ENCODE measurements at regions not wholly inside any gene's neighbourhood (a gene's known extent, or its start where the extent isn't known, plus 50 kb on each side); places are given as distances from the start of the nearest gene placed in this dataset.

GRCh38 chr3:150357923-150358607 is 50.0 kb upstream of the TSC22D2 start:
- no peaks in the 10 kb centered on the region for H3K36me3 Mint-ChIP-seq (ENCODE audit: insufficient read depth)
- no peaks in the 10 kb centered on the region for H3K4me1 Mint-ChIP-seq (ENCODE audit: low read depth)
- no peaks in the 10 kb centered on the region for H3K9me3 Mint-ChIP-seq
- H3K4me3 Mint-ChIP-seq = no peak overlapping the region
- no peak for DNase-seq
- ATAC-seq = no peak
- peaks cover 2% of the 10 kb centered on the region for H3K27me3 Mint-ChIP-seq (ENCODE audit: low read depth)

- Mint-ChIP-seq H3K27me3 (ENCODE audit: low read depth) (peaks cover 2% of the 10 kb centered on the region), H3K36me3 (ENCODE audit: insufficient read depth) (no peaks in the 10 kb centered on the region), H3K4me1 (ENCODE audit: low read depth) (no peaks in the 10 kb centered on the region), H3K4me3 (no peak overlapping the region), H3K9me3 (no peaks in the 10 kb centered on the region)
- no peak for ATAC-seq
- no peak for DNase-seq
Observed at GRCh38 chr3:150357140-150357539, 51.0 kb upstream of the TSC22D2 start.

GRCh38 chr3:150355574-150355973 is 52.5 kb upstream of the TSC22D2 start:
- Mint-ChIP-seq H3K4me3 (no peak overlapping the region), H3K27me3 (ENCODE audit: low read depth) (peaks cover 4% of the 10 kb centered on the region), H3K9me3 (no peaks in the 10 kb centered on the region), H3K36me3 (ENCODE audit: insufficient read depth) (no peaks in the 10 kb centered on the region), H3K4me1 (ENCODE audit: low read depth) (no peaks in the 10 kb centered on the region)
- DNase-seq (no peak), ATAC-seq (no peak)

- DNase-seq = no peak
- Mint-ChIP-seq H3K36me3 (ENCODE audit: insufficient read depth) (no peaks in the 10 kb centered on the region), H3K4me1 (ENCODE audit: low read depth) (no peaks in the 10 kb centered on the region)
Observed at GRCh38 chr3:150352931-150353330, 55.2 kb upstream of the TSC22D2 start.

GRCh38 chr3:150351398-150351797 is 56.7 kb upstream of the TSC22D2 start:
- peaks cover 18% of the 10 kb centered on the region for H3K27me3 Mint-ChIP-seq (ENCODE audit: low read depth)
- ATAC-seq (no peak), DNase-seq (no peak)
- H3K9me3 Mint-ChIP-seq = no peaks in the 10 kb centered on the region
- no peak overlapping the region for H3K4me3 Mint-ChIP-seq
- H3K36me3 Mint-ChIP-seq (ENCODE audit: insufficient read depth) = no peaks in the 10 kb centered on the region
- no peaks in the 10 kb centered on the region for H3K4me1 Mint-ChIP-seq (ENCODE audit: low read depth)

More at GRCh38 chr3:150352931-150353330, 55.2 kb upstream of the TSC22D2 start:
- no peak for ATAC-seq
- Mint-ChIP-seq H3K27me3 (ENCODE audit: low read depth) (peaks cover 16% of the 10 kb centered on the region), H3K9me3 (no peaks in the 10 kb centered on the region), H3K4me3 (no peak overlapping the region)

- no peaks in the 10 kb centered on the region for H3K9me3 Mint-ChIP-seq
- ATAC-seq (no peak), DNase-seq (no peak)
- no peaks in the 10 kb centered on the region for H3K4me1 Mint-ChIP-seq (ENCODE audit: low read depth)
- H3K4me3 Mint-ChIP-seq = no peak overlapping the region
- H3K27me3 Mint-ChIP-seq (ENCODE audit: low read depth) = peaks cover 22% of the 10 kb centered on the region
- no peaks in the 10 kb centered on the region for H3K36me3 Mint-ChIP-seq (ENCODE audit: insufficient read depth)
Observed at GRCh38 chr3:150349314-150350097, 58.6 kb upstream of the TSC22D2 start.

GRCh38 chr3:150348500-150348899 is 59.6 kb upstream of the TSC22D2 start:
- ATAC-seq (peak in 1 of 2 donors; percentile 43), DNase-seq (no peak)
- Mint-ChIP-seq H3K36me3 (ENCODE audit: insufficient read depth) (no peaks in the 10 kb centered on the region), H3K4me1 (ENCODE audit: low read depth) (no peaks in the 10 kb centered on the region), H3K27me3 (ENCODE audit: low read depth) (peaks cover 25% of the 10 kb centered on the region), H3K9me3 (no peaks in the 10 kb centered on the region), H3K4me3 (no peak overlapping the region)

- ATAC-seq = no peak
- H3K27me3 Mint-ChIP-seq (ENCODE audit: low read depth) = peaks cover 25% of the 10 kb centered on the region
- H3K4me3 Mint-ChIP-seq = no peak overlapping the region
- DNase-seq = no peak
- no peaks in the 10 kb centered on the region for H3K4me1 Mint-ChIP-seq (ENCODE audit: low read depth)
- no peaks in the 10 kb centered on the region for H3K9me3 Mint-ChIP-seq
- H3K36me3 Mint-ChIP-seq (ENCODE audit: insufficient read depth) = no peaks in the 10 kb centered on the region
Observed at GRCh38 chr3:150346981-150347863, 60.9 kb upstream of the TSC22D2 start.

- no peaks in the 10 kb centered on the region for H3K36me3 Mint-ChIP-seq (ENCODE audit: insufficient read depth)
- H3K9me3 Mint-ChIP-seq = no peaks in the 10 kb centered on the region
- H3K4me1 Mint-ChIP-seq (ENCODE audit: low read depth) = no peaks in the 10 kb centered on the region
- peaks cover 24% of the 10 kb centered on the region for H3K27me3 Mint-ChIP-seq (ENCODE audit: low read depth)
- no peak overlapping the region for H3K4me3 Mint-ChIP-seq
- no peak for ATAC-seq
- no peak for DNase-seq
Observed at GRCh38 chr3:150346266-150346665, 61.8 kb upstream of the TSC22D2 start.

GRCh38 chr3:150345021-150345538 is 63.0 kb upstream of the TSC22D2 start:
- Mint-ChIP-seq H3K4me1 (ENCODE audit: low read depth) (no peaks in the 10 kb centered on the region), H3K4me3 (no peak overlapping the region), H3K36me3 (ENCODE audit: insufficient read depth) (no peaks in the 10 kb centered on the region), H3K27me3 (ENCODE audit: low read depth) (peaks cover 24% of the 10 kb centered on the region), H3K9me3 (no peaks in the 10 kb centered on the region)
- ATAC-seq (no peak), DNase-seq (no peak)

GRCh38 chr3:150344079-150344759 is 63.9 kb upstream of the TSC22D2 start:
- DNase-seq (no peak), ATAC-seq (no peak)
- H3K9me3 Mint-ChIP-seq = no peaks in the 10 kb centered on the region
- H3K27me3 Mint-ChIP-seq (ENCODE audit: low read depth) = peaks cover 20% of the 10 kb centered on the region
- H3K4me1 Mint-ChIP-seq (ENCODE audit: low read depth) = no peaks in the 10 kb centered on the region
- no peak overlapping the region for H3K4me3 Mint-ChIP-seq
- no peaks in the 10 kb centered on the region for H3K36me3 Mint-ChIP-seq (ENCODE audit: insufficient read depth)

- DNase-seq = no peak
- H3K4me1 Mint-ChIP-seq (ENCODE audit: low read depth) = no peaks in the 10 kb centered on the region
- no peaks in the 10 kb centered on the region for H3K36me3 Mint-ChIP-seq (ENCODE audit: insufficient read depth)
- ATAC-seq = no peak
- peaks cover 3% of the 10 kb centered on the region for H3K9me3 Mint-ChIP-seq
- peaks cover 16% of the 10 kb centered on the region for H3K27me3 Mint-ChIP-seq (ENCODE audit: low read depth)
- H3K4me3 Mint-ChIP-seq = no peak overlapping the region
Observed at GRCh38 chr3:150342896-150343467, 65.1 kb upstream of the TSC22D2 start.

GRCh38 chr3:150341891-150342290 is 66.2 kb upstream of the TSC22D2 start:
- Mint-ChIP-seq H3K36me3 (ENCODE audit: insufficient read depth) (no peaks in the 10 kb centered on the region), H3K27me3 (ENCODE audit: low read depth) (peaks cover 21% of the 10 kb centered on the region), H3K4me3 (no peak overlapping the region), H3K4me1 (ENCODE audit: low read depth) (no peaks in the 10 kb centered on the region), H3K9me3 (peaks cover 5% of the 10 kb centered on the region)
- DNase-seq (no peak), ATAC-seq (no peak)
